ENCODE measurements at regions not wholly inside any gene's neighbourhood (a gene's known extent, or its start where the extent isn't known, plus 50 kb on each side); places are given as distances from the start of the nearest gene placed in this dataset.

DNA sequence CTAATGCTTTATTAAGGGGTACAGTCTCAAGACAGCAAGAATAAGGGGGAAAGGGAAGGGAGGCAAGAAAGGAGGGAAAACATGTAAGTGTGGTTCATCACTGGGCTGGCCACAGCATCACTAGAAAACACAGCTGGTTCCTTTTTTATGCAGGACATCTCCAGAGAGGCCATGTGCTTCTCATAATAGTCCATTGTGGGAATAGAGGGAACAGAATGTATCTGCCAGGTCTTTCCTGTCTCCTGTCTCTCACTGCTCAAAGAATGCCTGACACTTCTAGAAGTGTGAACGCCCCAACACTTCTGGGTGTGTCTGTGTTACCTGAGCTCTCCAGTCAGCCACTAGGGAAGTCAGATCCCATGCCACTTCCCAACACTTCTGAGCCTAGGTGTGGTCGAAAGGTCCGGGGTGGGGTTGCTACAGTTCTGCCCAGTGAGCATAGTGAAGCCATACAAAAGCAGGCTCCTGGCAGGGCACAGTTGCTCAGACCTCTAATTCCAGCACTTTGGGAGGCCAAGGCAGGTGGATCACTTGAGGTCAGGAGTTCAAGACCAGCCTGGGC lies 255.6 kb upstream of the SLC30A5 start:
- WGBS, 5 donors = 64 to 97% (median 92%) methylated on average over 3 of the region's 3 CpGs
- intact Hi-C loops (cut with DNase I; ENCODE audit: low total_unique reads) = no loop called here

DNA sequence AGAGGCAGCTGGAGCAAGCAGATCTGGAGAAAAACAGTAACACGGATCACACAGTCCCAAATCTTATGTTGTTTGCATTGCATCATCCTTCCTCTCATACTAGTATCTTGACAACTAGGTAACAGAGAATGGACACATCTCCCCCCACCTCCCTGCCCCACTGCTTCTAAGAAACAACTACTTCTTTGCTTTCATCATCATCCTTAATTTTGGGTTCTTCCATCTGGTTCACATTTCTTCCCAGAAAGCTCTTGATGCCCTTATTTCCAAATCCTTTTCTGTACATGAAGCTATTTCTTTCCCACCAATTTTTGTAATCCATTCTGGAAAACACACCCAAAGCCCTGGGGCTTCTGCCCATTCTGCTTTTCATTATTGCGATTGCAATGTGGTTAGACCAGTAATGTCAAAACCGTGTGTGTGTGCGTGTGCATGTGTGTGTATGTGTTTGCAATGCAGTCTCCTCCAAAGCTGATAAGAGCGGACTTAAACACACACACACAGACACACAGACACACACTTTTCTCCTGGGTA lies 254.7 kb upstream of the SLC30A5 start:
- Histone ChIP-seq H3K36me3 (no peaks in the 10 kb centered on the region), H3K4me3 (no peak overlapping the region), H3K27me3 (replicated peaks in 1 of 7) (no peaks in the 10 kb centered on the region), H3K27ac (no peak overlapping the region), H3K4me1 (no peaks in the 10 kb centered on the region), H3K9me3 (no peaks in the 10 kb centered on the region)
- intact Hi-C loops (cut with DNase I; ENCODE audit: low total_unique reads) = no loop called here
- DNase-seq = no peak
- WGBS, 5 donors = 71 to 87% (median 78%) methylated on average over 5 of the region's 5 CpGs
- TF ChIP-seq, protein P1, sequence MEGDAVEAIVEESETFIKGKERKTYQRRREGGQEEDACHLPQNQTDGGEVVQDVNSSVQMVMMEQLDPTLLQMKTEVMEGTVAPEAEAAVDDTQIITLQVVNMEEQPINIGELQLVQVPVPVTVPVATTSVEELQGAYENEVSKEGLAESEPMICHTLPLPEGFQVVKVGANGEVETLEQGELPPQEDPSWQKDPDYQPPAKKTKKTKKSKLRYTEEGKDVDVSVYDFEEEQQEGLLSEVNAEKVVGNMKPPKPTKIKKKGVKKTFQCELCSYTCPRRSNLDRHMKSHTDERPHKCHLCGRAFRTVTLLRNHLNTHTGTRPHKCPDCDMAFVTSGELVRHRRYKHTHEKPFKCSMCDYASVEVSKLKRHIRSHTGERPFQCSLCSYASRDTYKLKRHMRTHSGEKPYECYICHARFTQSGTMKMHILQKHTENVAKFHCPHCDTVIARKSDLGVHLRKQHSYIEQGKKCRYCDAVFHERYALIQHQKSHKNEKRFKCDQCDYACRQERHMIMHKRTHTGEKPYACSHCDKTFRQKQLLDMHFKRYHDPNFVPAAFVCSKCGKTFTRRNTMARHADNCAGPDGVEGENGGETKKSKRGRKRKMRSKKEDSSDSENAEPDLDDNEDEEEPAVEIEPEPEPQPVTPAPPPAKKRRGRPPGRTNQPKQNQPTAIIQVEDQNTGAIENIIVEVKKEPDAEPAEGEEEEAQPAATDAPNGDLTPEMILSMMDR (IDR thresholded peaks at IDR 0.05 in 8 of 11, conservative IDR thresholded peaks at IDR 0.05 in 3 of 11) = no peak
- no peak for TF ChIP-seq POLR2A (IDR thresholded peaks at IDR 0.05)

More for the DNA sequence above, 255.6 kb upstream of the SLC30A5 start:
- Histone ChIP-seq H3K36me3 (no peaks in the 10 kb centered on the region), H3K27ac (no peak overlapping the region), H3K9me3 (no peaks in the 10 kb centered on the region), H3K4me1 (no peaks in the 10 kb centered on the region), H3K27me3 (replicated peaks in 1 of 7) (no peaks in the 10 kb centered on the region), H3K4me3 (no peak overlapping the region)
- DNase-seq = no peak
- TF ChIP-seq POLR2A (IDR thresholded peaks at IDR 0.05) (no peak), POLR2AphosphoS5 (IDR thresholded peaks at IDR 0.05) (no peak)
- TF ChIP-seq, protein P1 (IDR thresholded peaks at IDR 0.05 in 8 of 11, conservative IDR thresholded peaks at IDR 0.05 in 3 of 11) = no peak

DNA sequence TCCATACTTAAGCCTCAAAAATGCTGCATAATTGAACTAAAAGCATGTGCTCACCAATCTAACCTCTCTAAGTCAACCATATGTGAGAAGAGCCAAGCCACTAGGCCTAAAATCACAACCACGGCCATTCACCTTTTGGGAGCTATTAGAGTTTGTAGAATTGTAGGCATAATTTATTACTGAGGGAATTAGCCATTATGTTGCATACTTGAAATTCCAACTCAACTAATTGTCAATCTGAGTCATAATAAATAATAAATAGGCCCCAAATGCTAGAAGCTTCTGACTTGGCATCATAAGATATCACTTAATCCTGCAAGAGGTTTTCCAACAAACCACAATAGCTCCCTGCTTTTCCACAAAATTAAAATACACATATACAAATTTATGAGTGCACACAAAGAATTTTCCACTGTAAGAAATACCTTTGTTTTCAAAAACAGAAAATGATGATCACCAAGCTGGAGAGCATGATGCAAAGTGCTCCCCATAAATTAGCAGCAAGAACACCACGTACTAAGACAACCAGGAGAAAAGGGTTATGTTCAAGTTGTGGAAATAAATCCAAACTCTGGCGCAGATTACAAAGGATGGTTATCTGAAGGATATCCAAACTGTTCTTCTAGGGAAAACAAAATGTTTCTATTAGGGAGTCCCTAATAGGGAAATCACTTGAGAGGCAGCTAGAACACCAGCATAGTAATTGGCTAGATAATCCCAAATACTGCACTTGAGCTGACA lies 250.0 kb upstream of the SLC30A5 start:
- H3K9me3 ChIP-seq = no peaks in the 10 kb centered on the region
- no peak for TF ChIP-seq POLR2A (IDR thresholded peaks at IDR 0.05)
- TF ChIP-seq, protein P1 (IDR thresholded peaks at IDR 0.05 in 8 of 11, conservative IDR thresholded peaks at IDR 0.05 in 3 of 11) = no peak
- no peak for TF ChIP-seq POLR2AphosphoS5 (IDR thresholded peaks at IDR 0.05)
- no peak for DNase-seq
- H3K4me1 ChIP-seq = no peaks in the 10 kb centered on the region
- H3K27me3 ChIP-seq (replicated peaks in 1 of 7) = no peaks in the 10 kb centered on the region
- no peak overlapping the region for H3K4me3 ChIP-seq
- no peak overlapping the region for H3K27ac ChIP-seq
- H3K36me3 ChIP-seq = no peaks in the 10 kb centered on the region
- intact Hi-C loops (cut with DNase I; ENCODE audit: low total_unique reads) = no loop called here
- 90 to 96% (median 94%) methylated on average over 3 of the region's 3 CpGs for WGBS, 5 donors

DNA sequence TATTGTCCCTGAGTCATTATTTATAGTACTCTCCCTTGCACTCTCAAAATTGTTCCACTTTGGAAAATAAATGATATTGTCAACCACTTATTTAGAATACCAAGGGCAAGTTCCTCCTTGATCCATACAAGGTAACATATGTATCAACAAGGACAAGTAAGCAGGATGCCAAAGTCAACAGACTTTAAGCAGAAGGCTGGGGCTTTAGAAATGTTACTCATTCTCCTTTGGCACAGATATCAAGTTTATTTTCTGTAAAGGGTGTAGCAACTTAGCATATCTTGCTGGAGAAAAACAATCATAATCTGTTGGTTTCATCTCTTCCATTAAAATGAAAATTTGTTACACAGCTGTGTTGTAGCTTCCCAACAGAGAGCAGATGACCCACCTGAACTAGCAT lies 248.7 kb upstream of the SLC30A5 start:
- Histone ChIP-seq H3K27ac (no peak overlapping the region), H3K9me3 (no peaks in the 10 kb centered on the region), H3K4me1 (no peaks in the 10 kb centered on the region), H3K4me3 (no peak overlapping the region), H3K36me3 (no peaks in the 10 kb centered on the region), H3K27me3 (replicated peaks in 1 of 7) (no peaks in the 10 kb centered on the region)
- DNase-seq = no peak
- no peak for TF ChIP-seq POLR2A (IDR thresholded peaks at IDR 0.05)
- TF ChIP-seq, protein P1 (IDR thresholded peaks at IDR 0.05 in 8 of 11, conservative IDR thresholded peaks at IDR 0.05 in 3 of 11) = no peak
- no peak for TF ChIP-seq POLR2AphosphoS5 (IDR thresholded peaks at IDR 0.05)
- intact Hi-C loops (cut with DNase I; ENCODE audit: low total_unique reads) = no loop called here
